ENCODE measurements at regions not wholly inside any gene's neighbourhood (a gene's known extent, or its start where the extent isn't known, plus 50 kb on each side); places are given as distances from the start of the nearest gene placed in this dataset.

DNA sequence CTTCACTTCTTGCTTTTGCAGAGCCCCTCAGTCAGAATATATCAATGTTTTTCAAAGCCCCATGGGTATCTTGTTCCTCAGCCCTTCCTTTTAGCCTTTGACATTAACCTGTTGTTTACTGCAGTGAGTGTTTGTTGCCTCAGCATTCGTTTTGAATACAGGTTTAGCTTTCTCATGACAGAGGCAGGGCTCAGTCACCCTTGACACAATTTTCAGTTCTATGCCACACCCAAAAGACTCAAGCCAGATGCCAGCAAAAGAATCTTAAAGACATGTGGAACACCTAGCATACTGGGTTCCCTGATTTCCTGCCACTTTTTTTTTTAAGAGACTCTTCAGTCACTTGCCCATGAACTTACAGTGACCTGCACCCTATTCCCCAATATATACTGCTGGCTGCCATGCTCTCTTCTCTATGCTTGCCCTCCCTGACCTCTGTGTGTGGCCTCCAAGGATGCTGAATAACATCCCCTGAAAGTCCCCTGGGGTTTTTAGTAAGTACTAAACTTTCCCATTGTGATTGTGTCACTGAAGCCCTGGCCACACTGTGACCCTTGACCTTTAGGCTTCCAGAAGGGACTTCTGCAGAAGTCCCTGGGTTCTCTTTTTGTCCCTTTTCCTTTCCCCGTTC lies 1225.5 kb downstream of the TBC1D22A start:
- no peak for TF ChIP-seq POLR2A (IDR thresholded peaks at IDR 0.05)
- TF ChIP-seq, protein P1, sequence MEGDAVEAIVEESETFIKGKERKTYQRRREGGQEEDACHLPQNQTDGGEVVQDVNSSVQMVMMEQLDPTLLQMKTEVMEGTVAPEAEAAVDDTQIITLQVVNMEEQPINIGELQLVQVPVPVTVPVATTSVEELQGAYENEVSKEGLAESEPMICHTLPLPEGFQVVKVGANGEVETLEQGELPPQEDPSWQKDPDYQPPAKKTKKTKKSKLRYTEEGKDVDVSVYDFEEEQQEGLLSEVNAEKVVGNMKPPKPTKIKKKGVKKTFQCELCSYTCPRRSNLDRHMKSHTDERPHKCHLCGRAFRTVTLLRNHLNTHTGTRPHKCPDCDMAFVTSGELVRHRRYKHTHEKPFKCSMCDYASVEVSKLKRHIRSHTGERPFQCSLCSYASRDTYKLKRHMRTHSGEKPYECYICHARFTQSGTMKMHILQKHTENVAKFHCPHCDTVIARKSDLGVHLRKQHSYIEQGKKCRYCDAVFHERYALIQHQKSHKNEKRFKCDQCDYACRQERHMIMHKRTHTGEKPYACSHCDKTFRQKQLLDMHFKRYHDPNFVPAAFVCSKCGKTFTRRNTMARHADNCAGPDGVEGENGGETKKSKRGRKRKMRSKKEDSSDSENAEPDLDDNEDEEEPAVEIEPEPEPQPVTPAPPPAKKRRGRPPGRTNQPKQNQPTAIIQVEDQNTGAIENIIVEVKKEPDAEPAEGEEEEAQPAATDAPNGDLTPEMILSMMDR (IDR thresholded peaks at IDR 0.05) = no peak

Data from esophagus squamous epithelium (tissue), 4 donors.